HPDE6-E6E7 (cell line): ENCODE measurements at regions not wholly inside any gene's neighbourhood (a gene's known extent, or its start where the extent isn't known, plus 50 kb on each side); places are given as distances from the start of the nearest gene placed in this dataset.

Experiments used
- DNase-seq: peaks from one replicate; pipeline ENCODE4 v3.0.0; 2011; ENCODE audit warnings: missing footprints; ENCODE audit errors: extremely low spot score

DNA sequence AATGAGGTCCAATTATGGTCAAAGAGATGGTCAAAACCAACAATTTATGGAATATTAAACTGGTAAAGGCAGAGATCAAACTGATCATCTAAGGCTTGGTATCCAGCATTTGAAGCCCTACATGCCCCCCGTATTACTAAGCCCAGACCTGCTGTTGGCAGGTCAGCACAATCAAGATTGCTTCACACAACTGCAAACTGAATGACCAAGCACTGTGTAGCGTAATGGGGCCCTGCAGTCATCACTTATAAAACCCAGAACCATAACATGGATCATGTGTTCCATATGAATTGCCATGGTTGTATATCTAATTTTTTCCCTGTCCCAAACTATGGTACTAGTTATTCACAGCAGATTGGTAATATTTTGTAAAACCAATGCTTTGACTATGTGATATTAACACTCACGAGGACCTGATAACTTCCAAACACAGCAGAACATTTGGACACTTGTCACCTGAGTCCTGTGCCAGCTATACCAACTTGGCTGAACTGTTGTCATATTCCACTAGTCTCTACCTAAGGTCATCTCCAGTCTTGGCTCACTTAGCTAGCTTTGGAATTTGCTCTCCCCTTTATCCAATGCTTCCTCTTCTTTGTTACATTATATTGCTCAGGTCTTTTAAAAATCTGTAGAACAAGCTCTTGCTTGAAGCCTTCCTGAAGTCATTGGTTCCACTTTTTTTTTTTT is 81.7 kb upstream of the HMHB1 start:
- DNase-seq = no peak

DNA sequence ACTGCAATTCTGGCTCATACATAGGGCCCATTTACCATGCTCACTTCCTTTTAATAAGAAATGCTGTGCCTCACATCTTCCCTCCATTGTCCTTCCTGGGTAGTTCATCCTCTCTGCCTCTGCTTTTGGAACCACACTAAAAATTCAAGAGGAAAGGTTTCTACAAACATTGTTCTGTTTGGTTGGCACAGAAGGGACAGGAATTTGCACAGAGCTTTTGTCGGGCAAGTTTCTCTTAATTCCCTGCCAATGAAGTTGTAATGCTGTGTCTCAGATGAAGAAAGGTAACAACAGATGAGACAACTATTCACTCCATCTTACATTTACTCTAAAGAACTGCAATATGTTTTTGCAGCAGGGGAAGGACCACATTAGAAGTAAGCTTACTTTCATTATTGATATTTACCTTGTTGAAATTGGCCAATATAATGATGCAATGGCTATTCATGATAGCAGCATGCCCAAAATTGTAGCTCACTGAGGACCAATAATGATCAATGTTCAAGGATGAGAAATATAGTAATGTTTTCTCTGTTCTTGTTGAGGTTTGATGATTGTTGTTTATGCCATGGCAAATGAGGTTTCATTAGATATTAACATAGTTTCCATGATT is 82.5 kb upstream of the HMHB1 start:
- DNase-seq = no peak

DNA sequence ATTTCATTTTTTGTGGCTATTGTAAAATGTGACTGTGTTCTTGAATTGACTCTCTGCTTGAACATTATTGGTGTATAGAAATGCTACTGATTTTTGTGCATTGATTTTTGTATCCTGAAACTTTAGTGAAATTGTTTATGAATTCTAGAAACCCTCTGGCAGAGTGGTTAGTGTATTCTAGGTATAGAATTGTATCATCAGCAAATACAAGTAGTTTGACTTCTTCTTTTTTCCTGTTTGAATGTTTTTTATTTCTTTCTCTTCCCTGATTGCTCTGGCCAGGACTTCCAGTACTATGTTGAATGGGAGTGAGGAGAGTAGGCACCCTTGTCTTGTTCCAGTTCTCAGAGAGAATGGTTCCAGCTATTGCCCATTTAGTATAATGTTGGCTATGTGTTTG is 88.8 kb upstream of the HMHB1 start:
- no peak for DNase-seq

DNA sequence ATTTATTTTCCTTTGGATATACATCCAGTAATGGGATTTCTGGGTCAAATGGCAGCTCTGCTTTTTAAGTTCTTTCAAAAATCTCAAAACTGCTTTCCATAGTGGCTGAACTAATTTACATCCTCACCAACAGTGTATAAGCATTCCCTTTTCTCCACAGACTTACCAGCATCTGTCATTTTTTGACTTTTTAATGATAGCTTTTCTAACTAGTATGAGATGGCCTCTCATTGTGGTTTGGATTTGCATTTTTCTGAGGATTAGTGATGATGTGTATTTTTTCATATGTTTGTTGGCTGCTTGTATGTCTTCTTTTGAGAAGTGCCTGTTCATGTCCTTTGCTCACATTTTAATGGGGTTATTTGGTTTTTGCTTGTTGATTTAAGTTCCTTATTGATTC is 90.0 kb upstream of the HMHB1 start:
- DNase-seq = no peak

DNA sequence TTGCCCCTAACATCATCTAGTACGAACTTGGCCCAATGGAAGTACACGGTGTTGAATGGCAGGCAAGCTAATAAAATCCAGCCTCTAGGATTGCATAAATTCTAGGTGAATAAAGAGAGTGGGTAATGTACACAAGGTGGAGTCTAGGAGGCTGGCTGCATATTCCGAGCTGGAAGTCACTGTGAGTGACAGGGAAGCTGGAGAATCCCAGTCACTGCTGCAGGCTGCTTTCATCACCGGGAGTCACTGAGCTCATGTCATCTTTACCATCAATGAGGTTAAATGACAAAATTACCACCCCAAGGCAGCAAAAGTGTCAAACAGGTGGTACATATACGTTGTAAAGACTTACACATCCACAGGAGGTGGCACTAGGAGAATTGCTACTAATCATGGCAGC is 91.3 kb upstream of the HMHB1 start:
- no peak for DNase-seq

DNA sequence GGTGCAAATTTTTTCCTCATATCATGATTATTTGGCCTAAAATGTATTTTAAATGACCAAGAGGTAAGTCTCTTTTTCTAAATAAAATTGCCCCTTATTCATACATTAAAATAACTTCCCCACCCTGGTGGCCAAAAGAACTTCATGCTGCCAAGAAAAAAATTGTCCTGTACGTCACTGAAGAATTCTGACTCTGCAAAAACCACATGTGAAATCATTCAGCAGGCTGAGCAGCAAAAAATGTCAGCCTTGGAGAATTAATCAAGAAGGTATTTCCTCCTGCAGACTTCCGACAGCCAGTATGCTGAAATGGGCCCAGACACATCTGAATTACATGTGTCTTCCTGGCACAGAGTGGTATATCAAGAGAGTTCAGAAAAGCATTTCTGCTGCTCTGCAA is 94.6 kb upstream of the HMHB1 start:
- no peak for DNase-seq

DNA sequence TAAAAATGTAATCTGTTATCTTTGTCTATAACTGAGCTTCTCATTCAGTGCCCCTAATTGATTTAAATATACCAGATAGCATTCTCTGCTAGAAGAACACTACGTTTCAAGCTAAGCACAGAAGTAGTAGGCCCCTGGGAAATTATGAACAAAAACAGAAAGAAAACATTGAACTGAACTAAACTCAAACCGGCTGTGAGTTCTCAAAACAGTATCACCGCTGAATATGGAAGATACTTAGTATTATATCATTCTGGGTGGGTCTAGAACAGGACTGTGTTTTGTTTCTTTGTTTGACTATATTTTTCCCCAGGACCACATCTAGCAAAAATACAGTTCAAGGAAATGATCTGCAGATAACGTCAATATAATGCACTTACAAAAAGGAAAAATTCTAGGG is 95.1 kb upstream of the HMHB1 start:
- DNase-seq = no peak

DNA sequence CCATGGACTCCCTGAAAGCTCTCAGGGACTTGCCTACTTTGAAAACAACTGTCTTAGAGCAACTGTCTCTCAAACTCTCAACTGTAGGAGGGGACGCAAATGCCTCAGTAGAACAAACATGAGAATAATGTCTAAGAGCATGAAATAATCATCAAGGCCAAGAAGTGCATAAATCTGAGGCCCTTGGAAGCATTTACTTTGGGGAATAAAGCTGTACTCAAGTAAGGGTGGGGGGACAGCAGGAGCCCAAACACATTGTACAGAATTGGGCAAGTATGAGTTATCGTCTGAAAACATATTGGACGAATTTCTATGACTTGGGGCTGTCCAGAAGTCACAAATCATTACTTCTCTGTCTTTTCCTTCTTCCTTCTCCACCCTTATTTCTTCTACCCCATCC is 96.3 kb upstream of the HMHB1 start:
- DNase-seq = no peak

DNA sequence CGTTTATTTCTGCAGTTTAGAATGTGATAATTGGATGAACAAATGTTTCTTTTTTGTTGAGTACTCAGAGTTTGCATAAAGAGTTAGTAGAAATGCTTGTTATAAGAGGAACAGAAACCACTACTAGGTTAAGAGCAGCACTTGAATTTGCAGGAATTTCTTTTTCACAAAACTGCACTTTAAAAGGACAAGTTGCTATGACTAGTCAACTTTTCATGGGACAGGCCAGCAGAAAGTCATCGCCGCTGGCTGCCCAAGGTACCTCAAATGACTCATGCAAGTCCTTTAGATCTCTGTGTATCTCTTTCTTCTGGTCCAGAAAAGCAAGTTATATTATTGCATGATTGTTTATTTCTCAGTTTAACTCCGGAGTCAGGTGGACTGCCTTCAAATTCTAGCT is 97.3 kb upstream of the HMHB1 start:
- DNase-seq = no peak

DNA sequence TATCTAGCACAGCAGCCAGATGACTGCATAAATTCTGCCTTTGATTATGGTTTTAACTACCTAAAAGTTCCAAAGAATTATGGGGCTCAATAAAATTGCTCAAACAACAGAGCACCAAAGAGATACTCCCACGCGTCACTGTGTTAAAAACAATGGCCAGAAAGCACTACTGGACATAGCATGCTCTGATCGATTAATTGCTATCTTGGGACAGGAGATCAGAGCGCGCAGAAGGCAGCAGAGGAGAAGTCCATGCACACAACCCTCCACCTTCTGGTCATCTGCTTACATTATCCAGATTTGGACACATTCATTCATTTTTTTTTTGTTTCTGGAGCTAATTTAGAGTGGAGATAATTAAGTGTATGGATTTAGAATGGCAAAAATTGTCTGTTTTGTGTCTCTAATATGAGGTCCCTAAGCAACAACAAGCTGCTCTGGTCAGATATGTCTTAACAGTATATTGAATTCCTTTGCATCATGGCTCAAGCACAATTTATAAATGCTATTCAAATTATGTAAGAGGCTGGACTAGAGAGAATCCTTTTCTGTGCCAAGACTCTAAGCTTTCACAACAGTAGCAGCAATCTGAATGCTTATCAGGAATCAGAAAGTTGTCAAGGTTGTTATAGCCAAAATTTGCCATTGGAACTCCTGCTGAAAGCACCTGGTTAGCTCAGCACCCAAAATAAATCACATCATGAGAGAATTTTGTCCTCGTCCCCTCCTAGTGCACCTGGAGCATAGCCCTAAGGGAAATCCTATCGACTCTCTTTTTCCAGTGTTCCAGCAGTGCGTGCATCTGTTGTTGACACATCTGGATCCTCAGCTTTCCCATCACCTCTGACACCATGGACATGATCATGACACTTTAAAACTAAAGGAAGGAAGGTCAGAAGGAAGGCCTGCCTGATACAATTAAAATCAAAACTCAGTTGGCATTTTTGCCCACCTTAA is 98.6 kb upstream of the HMHB1 start:
- no peak for DNase-seq

DNA sequence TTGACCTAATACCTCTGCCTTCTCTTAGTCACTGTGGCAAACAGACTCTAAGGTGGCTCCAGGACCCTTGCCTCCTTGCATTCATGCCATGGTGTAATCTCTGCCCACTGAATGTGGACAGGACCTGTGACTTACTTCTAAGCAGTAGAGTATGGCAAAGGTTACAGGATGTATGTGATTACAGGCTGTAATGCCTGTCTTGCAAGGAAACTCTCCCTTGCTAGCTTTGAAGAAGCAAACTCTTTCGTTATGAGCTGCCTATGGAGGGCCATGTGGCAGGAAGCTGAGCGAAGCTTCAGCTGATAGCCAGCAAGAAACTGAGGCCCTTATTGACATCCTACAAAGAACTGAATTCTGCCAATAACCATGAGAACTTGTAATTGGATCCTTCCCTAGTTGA is 103.3 kb upstream of the HMHB1 start:
- no peak for DNase-seq

DNA sequence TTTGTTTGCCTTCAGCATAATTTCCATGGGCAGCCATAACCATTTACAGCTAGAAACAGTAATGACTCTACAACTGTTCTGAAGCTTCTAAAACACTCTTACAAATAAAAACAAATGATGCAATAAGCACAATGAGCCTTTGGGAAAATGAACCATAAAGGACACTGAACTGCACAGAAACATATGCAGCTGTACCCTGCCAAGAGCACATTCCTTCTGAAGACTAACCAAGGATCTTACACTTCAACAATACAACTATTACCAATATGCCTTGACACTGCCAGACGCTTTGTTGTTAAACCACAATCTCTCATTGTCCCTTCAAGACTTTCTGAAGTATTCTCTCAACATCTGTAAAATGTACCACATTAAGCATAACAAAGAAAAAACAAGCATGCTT is 104.2 kb upstream of the HMHB1 start:
- no peak for DNase-seq

DNA sequence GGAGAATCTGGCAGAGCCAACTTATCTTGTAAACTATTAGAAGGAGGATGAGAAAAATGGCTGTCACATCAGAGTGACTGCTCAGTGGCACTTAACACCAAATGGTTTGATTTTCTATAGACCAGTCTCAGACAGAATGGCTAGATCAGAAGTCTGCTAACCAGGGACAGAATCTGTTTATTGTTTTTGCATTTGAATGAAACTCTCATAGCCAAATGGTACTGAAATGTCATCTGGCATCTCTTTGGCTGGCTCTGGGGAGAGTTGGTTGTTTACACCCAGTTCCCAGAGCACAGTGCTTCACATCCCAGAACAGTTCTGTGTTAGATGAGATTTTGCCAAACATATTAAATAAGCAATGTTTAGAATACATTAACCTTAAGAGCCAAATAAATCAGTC is 106.6 kb upstream of the HMHB1 start:
- no peak for DNase-seq

DNA sequence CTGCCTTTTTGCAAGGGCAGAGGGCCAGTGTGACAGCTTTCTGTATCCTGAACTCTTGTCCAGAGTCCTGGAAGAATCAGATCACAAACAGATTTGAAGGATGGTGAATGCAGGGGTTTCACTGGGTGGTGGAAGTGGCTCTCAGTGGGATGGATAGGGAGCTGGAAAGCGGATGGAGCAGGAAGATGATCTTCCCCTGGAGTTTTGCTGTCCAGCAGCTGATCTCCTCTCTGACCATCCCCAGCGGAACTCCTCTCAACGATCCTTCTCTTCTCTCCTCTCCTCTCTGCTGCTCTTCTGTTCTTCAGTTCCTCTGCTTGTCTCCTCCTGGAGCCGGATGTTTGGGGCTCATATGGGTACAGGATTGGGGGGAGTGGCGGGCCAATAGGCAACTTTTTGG is 108.3 kb upstream of the HMHB1 start:
- DNase-seq = no peak

DNA sequence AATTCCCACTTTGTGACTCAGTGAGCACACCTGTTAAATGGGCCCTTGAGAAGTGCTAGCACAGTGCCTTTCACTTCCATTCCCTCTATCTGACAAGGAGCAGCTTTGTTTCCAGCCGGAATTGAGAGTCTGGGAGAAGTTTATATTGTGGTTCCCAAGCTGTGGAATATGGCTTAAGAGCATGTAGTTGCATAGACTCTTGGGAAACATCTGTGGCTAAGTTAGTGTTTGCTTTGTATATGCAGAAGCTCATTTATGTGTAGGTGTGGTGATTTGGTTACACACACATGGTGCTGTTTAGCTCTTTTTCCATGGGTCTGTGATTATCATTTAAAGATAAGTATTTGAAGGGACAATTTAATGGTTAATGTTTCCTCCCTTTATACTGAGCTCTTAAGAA is 110.5 kb upstream of the HMHB1 start:
- DNase-seq = no peak

DNA sequence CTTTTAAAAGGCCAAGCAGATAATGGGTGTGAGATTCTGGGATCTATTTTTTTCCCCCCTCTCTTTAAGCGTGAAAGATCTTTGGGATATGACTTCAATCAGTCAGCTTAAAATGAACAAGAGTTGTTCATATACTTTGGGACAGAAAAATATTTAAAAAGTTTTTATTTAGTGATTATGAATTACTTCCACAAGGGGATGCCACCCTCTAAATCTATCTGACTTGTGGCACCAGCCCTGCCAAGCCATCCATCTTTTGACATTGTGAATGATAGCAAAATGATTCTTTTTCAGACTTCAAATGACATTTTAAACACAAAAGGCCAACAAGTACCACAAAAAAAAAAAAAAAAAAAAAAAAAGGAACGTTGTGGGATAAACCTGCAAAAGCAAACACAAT is 111.0 kb upstream of the HMHB1 start:
- DNase-seq = no peak

DNA sequence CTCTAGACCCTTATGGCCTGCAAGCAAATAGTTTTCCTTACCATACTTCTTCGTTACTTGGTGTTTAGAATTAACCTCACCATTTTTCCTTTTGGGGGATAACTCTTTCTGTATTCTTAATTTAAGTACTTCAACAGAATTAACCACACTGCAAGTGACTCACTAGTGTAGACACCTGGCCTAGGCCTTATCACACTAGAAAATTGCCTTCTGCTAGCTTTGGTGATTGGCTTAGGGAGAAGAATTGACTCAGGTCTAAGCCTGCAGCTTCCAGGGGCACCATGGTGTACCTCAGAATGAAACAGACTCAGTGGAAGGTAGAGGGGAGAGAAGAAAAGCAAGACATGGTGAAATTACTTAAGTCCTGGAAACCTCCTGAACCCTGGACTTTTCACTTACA is 112.8 kb upstream of the HMHB1 start:
- no peak for DNase-seq

DNA sequence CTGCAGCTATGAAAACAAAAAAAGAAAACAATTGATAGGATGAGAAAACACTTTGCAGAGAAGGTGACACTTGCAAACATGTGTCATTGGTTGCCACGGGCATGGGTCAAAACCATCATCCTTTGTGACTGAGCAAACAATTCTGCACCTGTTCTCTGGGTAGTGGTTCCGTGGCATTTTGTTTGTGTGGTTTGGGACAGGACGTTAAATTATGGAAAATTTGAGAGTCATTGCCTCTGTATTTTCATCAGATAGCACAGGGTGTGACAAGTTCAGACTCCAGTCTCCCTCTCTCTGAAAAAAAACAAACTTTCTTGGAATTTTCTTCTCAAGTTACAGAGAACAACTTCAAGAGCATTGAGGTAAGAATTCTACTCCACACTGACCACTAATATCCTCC is 113.4 kb upstream of the HMHB1 start:
- DNase-seq = no peak

DNA sequence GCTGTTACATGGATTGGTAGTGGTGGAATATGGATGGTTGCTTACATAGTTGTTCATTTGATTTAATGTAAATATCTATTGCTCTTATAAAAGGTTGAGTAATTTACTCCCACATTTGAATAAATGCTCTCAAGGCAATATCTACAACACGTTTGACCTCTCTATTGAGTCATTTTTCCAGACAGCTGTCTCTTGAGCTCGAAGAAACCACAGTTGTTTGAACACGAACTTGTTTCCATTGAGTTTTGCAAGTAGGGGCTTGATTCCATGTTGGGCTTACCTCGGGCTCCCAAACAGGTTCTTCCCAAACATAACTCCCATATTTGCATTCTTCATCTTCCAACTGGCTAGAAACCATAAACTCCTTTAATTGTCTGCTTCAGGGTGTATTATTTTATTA is 115.0 kb upstream of the HMHB1 start:
- peak; percentile 54 for DNase-seq

DNA sequence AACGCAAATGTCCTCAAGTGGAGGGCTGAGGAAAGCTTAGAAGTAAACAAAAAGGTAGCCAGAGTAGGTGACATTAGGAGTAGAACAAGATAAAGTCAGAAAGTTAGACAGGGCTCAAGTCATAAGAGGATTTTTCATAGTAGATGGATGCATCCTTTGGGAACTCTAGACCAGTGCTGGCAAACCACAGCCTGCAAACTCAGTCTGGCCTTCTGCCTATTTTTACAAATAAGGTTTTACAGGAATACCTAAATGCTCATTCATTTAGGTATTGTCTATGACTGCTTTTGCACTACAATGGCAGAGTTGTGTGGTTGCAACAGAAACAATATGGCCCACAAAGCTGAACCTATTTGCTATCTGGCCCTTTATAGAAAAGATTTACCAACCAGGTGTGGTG is 116.0 kb upstream of the HMHB1 start:
- DNase-seq = no peak

DNA sequence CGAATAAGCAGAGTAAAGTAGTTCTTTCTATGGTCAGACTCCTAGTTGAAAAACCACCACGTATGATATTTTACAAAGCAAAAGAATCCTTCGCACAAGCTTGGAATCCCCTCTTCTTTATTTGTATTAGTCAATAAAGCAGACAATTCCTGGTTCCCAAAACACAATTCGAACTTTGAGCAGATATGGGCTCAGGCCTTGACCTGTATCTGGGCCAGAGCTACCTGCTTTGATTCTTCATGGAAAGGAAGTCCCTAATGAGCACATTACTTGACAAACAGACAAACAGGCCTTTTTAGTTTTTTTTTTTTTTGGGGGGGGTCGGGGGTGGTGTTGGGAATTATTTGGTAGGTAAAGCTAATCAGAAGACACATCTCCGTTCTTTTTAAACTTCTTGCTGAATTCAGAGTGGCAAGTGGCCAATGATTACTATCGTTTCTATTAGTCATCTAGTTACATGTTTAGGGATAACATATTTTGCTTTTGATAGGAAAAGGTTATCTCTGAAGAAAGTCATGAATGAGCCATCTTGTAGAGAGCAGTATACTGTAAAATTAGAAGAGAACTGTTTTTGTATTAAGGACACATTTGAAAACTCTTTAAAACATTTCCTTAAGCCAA is 116.6 kb upstream of the HMHB1 start:
- no peak for DNase-seq

DNA sequence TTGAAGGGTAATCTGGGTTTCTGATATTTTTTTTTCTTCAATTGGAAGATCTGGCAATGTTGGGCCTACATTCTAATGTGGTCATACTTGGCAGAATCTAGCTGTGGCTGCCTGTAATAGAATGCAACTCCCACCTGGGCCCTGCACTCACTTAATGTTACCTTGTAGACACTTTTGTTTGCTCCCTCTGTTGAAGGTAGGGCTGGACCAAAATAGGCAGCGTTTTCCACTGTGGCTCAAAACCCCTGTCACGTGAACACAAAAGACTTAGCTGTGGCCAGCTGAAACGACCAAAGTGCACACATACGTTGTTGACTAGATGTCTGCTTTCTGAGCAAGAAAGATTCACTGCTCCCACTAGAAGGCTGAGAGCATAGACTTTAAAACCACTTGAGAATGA is 117.6 kb upstream of the HMHB1 start:
- no peak for DNase-seq
